ENCODE measurements at regions not wholly inside any gene's neighbourhood (a gene's known extent, or its start where the extent isn't known, plus 50 kb on each side); places are given as distances from the start of the nearest gene placed in this dataset.

DNA sequence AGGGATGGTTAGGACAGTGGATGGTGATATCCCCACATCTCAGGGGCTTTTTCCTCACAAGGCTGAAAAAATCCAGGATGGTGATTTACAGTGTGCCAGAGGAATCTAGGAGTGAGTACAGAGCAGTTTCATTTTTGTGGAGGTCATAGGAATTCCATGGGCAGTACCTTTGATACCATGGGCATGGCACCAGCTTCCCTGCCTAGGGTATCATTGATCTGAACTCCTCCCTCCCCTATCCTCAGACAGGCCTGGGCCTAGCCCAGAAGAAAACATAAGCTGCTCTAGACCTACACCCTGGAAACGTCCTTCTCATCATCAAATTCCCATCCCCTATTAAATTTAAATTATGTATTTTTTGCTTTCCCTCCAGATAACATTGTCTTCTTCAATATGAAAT lies 136.3 kb upstream of the KLHL29 start:
- no peak for DNase-seq (ENCODE audit: low read depth in 2 of 2)
- TF ChIP-seq CTCF (IDR thresholded peaks at IDR 0.05; ENCODE audit: low read depth, low read length) = no peak
- H3K4me3 ChIP-seq (replicated peaks in 1 of 2; ENCODE audit: low read depth in 2 of 2, low read length in 2 of 2) = no peak overlapping the region

DNA sequence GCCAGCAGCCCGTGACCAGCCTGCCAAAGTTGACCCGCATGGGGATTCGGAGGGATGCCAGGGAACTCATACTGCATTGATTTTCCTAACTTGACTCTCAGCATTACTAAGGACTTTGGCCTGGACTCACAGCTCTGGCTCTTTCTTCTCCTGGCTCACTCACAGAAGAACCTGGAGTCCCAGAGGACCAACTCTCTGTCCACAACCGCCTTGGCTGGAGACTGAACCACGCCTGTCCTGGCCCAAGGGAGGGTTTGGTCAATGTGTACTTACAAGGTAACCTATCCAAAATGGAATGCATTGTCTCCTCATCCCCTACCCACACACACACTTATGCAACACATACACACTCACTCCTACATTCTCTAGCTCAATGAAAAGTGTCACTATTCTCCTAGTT lies 135.6 kb upstream of the KLHL29 start:
- TF ChIP-seq CTCF (IDR thresholded peaks at IDR 0.05; ENCODE audit: low read depth, low read length) = no peak
- no peak for DNase-seq (ENCODE audit: low read depth in 2 of 2)
- H3K4me3 ChIP-seq (replicated peaks in 1 of 2; ENCODE audit: low read depth in 2 of 2, low read length in 2 of 2) = no peak overlapping the region

- no peak for TF ChIP-seq CTCF (IDR thresholded peaks at IDR 0.05; ENCODE audit: low read depth, low read length)
- no peak overlapping the region for H3K4me3 ChIP-seq (replicated peaks in 1 of 2; ENCODE audit: low read depth in 2 of 2, low read length in 2 of 2)
- no peak for DNase-seq (ENCODE audit: low read depth in 2 of 2)
Measured at GRCh38 chr2:23250371-23250770, 134.6 kb upstream of the KLHL29 start.

DNA sequence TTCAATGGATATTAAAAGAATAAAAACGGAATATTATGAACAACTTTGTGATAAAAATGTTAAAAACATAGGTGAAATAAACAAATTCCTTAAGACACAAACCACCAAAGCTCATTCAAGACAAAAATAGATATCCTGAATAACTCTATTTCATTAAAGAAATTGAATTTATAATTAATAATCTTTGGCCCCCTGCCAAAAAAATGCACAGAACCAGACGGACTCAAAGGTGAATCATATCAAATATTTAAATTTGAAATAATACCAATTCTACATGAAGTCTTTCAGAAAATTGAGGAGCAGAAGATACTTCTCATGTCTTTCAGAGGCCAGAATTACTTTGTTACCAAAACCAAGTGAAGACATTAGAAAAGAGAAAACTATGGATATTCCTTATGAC lies 128.3 kb upstream of the KLHL29 start:
- H3K4me3 ChIP-seq (replicated peaks in 1 of 2; ENCODE audit: low read depth in 2 of 2, low read length in 2 of 2) = no peak overlapping the region
- no peak for TF ChIP-seq CTCF (IDR thresholded peaks at IDR 0.05; ENCODE audit: low read depth, low read length)
- no peak for DNase-seq (ENCODE audit: low read depth in 2 of 2)

GRCh38 chr2:23260621-23261020 lies 124.4 kb upstream of the KLHL29 start:
- DNase-seq (ENCODE audit: low read depth in 2 of 2) = no peak
- TF ChIP-seq CTCF (IDR thresholded peaks at IDR 0.05; ENCODE audit: low read depth, low read length) = no peak
- no peak overlapping the region for H3K4me3 ChIP-seq (replicated peaks in 1 of 2; ENCODE audit: low read depth in 2 of 2, low read length in 2 of 2)

- no peak for TF ChIP-seq CTCF (IDR thresholded peaks at IDR 0.05; ENCODE audit: low read depth, low read length)
- no peak overlapping the region for H3K4me3 ChIP-seq (replicated peaks in 1 of 2; ENCODE audit: low read depth in 2 of 2, low read length in 2 of 2)
- DNase-seq (ENCODE audit: low read depth in 2 of 2) = no peak
Measured at GRCh38 chr2:23268467-23269263, 116.3 kb upstream of the KLHL29 start.

DNA sequence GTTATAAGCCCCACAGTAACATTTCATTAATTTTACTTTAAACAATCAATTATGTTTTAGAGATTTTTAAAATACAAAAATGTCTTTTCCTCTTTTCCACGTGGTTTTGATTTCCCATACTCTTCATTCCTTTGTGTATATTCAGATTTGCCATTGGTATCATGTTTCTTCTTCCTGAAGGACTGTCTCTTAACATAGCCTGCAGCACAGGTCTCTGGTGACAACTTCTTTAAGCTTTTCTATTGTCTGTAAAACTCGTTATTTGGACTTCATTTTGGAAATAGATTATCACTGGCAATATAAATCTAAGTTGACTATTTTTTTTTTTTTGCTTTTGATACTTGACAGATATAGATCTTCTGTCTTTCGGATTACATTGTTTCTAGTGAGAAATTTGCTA lies 115.2 kb upstream of the KLHL29 start:
- DNase-seq (ENCODE audit: low read depth in 2 of 2) = no peak
- no peak overlapping the region for H3K4me3 ChIP-seq (replicated peaks in 1 of 2; ENCODE audit: low read depth in 2 of 2, low read length in 2 of 2)
- no peak for TF ChIP-seq CTCF (IDR thresholded peaks at IDR 0.05; ENCODE audit: low read depth, low read length)

Data from cardiac fibroblast (primary cell).